Keratinocyte (primary cell): ENCODE measurements at regions not wholly inside any gene's neighbourhood (a gene's known extent, or its start where the extent isn't known, plus 50 kb on each side); places are given as distances from the start of the nearest gene placed in this dataset.

ENCODE experiments used
- EZH2 ChIP-seq: IDR thresholded peaks from one replicate; pipeline ENCODE4 v1.6.1; 2012; ENCODE audit warnings: inconsistent platforms, mild to moderate bottlenecking, low read length, moderate library complexity
- TF ChIP-seq, protein P1 (sequence below), 3 experiments: IDR thresholded peaks in 1 of 3; conservative IDR thresholded peaks in 1 of 3; optimal IDR thresholded peaks in 1 of 3; 2 replicates in 2 of 3; 3 replicates in 1 of 3; pipeline versions ENCODE3 to v1.5.1; 2011; ENCODE audit warnings: low read length in 3 of 3, mild to moderate bottlenecking in 3 of 3, moderate library complexity in 2 of 3, control low read depth in 1 of 3, inconsistent platforms in 1 of 3; ENCODE audit not compliant: insufficient read depth in 2 of 3; ENCODE audit errors: extremely low read depth in 1 of 3

DNA sequence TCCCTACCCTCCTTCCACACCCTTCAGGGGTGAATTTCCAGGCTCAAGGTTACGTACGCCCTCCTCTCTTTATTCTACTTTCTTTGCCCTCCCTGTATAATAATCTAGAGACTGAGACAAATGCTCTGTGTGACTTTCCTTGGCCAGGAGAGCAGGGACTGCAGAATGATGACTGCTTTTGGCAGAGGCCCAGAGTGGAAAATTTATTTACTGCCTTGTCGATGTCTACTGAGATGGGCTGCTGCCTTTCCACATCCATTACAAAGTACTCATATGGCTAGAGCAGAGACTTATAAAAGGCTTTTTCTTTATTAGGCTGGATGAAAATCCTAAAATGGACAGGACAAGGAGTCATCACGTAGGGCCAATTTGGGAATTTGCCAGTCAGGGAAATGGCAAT is 576.2 kb downstream of the TUSC7 start:
- TF ChIP-seq, protein P1, sequence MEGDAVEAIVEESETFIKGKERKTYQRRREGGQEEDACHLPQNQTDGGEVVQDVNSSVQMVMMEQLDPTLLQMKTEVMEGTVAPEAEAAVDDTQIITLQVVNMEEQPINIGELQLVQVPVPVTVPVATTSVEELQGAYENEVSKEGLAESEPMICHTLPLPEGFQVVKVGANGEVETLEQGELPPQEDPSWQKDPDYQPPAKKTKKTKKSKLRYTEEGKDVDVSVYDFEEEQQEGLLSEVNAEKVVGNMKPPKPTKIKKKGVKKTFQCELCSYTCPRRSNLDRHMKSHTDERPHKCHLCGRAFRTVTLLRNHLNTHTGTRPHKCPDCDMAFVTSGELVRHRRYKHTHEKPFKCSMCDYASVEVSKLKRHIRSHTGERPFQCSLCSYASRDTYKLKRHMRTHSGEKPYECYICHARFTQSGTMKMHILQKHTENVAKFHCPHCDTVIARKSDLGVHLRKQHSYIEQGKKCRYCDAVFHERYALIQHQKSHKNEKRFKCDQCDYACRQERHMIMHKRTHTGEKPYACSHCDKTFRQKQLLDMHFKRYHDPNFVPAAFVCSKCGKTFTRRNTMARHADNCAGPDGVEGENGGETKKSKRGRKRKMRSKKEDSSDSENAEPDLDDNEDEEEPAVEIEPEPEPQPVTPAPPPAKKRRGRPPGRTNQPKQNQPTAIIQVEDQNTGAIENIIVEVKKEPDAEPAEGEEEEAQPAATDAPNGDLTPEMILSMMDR (optimal IDR thresholded peaks at IDR 0.05 in 1 of 3, IDR thresholded peaks at IDR 0.05 in 1 of 3, conservative IDR thresholded peaks at IDR 0.05 in 1 of 3; ENCODE audit: extremely low read depth in 1 of 3, insufficient read depth in 2 of 3, low read length in 3 of 3) = no peak
- no peak for TF ChIP-seq EZH2
